Colonic mucosa (tissue), 4 donors: ENCODE measurements at regions not wholly inside any gene's neighbourhood (a gene's known extent, or its start where the extent isn't known, plus 50 kb on each side); places are given as distances from the start of the nearest gene placed in this dataset.

Experiments
- DNase-seq: peaks from one replicate; pipeline ENCODE4 v3.0.0-alpha.2; 2020
- H3K27ac ChIP-seq: fragments of 200-600 bp; one replicate; pipeline ENCODE4 v1.8.0; 2021
- H3K27me3 ChIP-seq: fragments of 200-600 bp; one replicate; pipeline ENCODE4 v1.8.0; 2021
- H3K36me3 ChIP-seq: fragments of 200-600 bp; one replicate; pipeline ENCODE4 v1.8.0; 2021
- H3K4me1 ChIP-seq: fragments of 200-600 bp; one replicate; pipeline ENCODE4 v1.8.0; 2021; ENCODE audit warnings: mild to moderate bottlenecking
- H3K4me3 ChIP-seq: fragments of 200-600 bp; one replicate; pipeline ENCODE4 v1.8.0; 2021
- H3K9ac ChIP-seq, 2 donors: one replicate each; pipeline ENCODE4 v1.7.0; 2013; ENCODE audit warnings: control low read depth in 2 of 2, low read depth in 2 of 2, low read length in 2 of 2
- H3K9me3 ChIP-seq: fragments of 200-600 bp; one replicate; pipeline ENCODE4 v1.8.0; 2021
- CTCF ChIP-seq: fragments of 200-600 bp; IDR thresholded peaks from one replicate; pipeline ENCODE4 v1.8.0; 2022; ENCODE audit warnings: antibody characterized with exemption, mild to moderate bottlenecking
- intact Hi-C: fragments of 100-400 bp; cut with DNase I; formaldehyde crosslinking; loops from one replicate; pipeline ENCODE4 v1.14.1; 2022
- donor health status: healthy.
- donor health status: DM: no; HTN: no; CAD: no.
- donor health status: DM: no; HTN: no; CAD: no.

GRCh38 chr7:145599376-145599775 is 517.2 kb upstream of the CNTNAP2 start:
- intact Hi-C loops = no loop called here

GRCh38 chr7:145584401-145584800 is 532.2 kb upstream of the CNTNAP2 start:
- DNase-seq = no peak
- no peaks in the 10 kb centered on the region for H3K9me3 ChIP-seq
- no peaks in the 10 kb centered on the region for H3K27me3 ChIP-seq
- no peak overlapping the region for H3K9ac ChIP-seq
- H3K36me3 ChIP-seq = no peaks in the 10 kb centered on the region
- H3K4me1 ChIP-seq = no peaks in the 10 kb centered on the region
- no peak overlapping the region for H3K4me3 ChIP-seq
- no peak for TF ChIP-seq CTCF
- H3K27ac ChIP-seq = no peak overlapping the region
- intact Hi-C loops = no loop called here

More at GRCh38 chr7:145599376-145599775, 517.2 kb upstream of the CNTNAP2 start:
- no peak overlapping the region for H3K9ac ChIP-seq
- no peaks in the 10 kb centered on the region for H3K9me3 ChIP-seq
- no peaks in the 10 kb centered on the region for H3K4me1 ChIP-seq
- H3K27me3 ChIP-seq = no peaks in the 10 kb centered on the region
- H3K27ac ChIP-seq = no peak overlapping the region
- H3K4me3 ChIP-seq = no peak overlapping the region
- DNase-seq = no peak
- no peaks in the 10 kb centered on the region for H3K36me3 ChIP-seq
- no peak for TF ChIP-seq CTCF

GRCh38 chr7:145582742-145583303 is 533.8 kb upstream of the CNTNAP2 start:
- no peaks in the 10 kb centered on the region for H3K9me3 ChIP-seq
- DNase-seq = no peak
- H3K9ac ChIP-seq = no peak overlapping the region
- no peaks in the 10 kb centered on the region for H3K36me3 ChIP-seq
- H3K4me3 ChIP-seq = no peak overlapping the region
- no peak for TF ChIP-seq CTCF
- intact Hi-C loops = no loop called here
- H3K4me1 ChIP-seq = no peaks in the 10 kb centered on the region
- no peaks in the 10 kb centered on the region for H3K27me3 ChIP-seq
- no peak overlapping the region for H3K27ac ChIP-seq

- Histone ChIP-seq H3K36me3 (no peaks in the 10 kb centered on the region), H3K9me3 (no peaks in the 10 kb centered on the region), H3K9ac (no peak overlapping the region), H3K4me1 (no peaks in the 10 kb centered on the region), H3K27me3 (no peaks in the 10 kb centered on the region), H3K27ac (no peak overlapping the region), H3K4me3 (no peak overlapping the region)
- TF ChIP-seq CTCF = no peak
- DNase-seq = no peak
- intact Hi-C loops = no loop called here
Observed at GRCh38 chr7:145557805-145558204, 558.8 kb upstream of the CNTNAP2 start.

GRCh38 chr7:145543242-145543641 is 573.4 kb upstream of the CNTNAP2 start:
- intact Hi-C loops = no loop called here
- Histone ChIP-seq H3K36me3 (no peaks in the 10 kb centered on the region), H3K9me3 (no peaks in the 10 kb centered on the region), H3K4me3 (no peak overlapping the region), H3K27me3 (no peaks in the 10 kb centered on the region), H3K27ac (no peak overlapping the region), H3K4me1 (no peaks in the 10 kb centered on the region), H3K9ac (no peak overlapping the region)
- DNase-seq = no peak
- no peak for TF ChIP-seq CTCF
